Coronary artery (tissue), 2 donors: ENCODE measurements at regions not wholly inside any gene's neighbourhood (a gene's known extent, or its start where the extent isn't known, plus 50 kb on each side); places are given as distances from the start of the nearest gene placed in this dataset.

Source experiments
- DNase-seq: peaks from one replicate; pipeline ENCODE4 v3.0.0-alpha.2; 2017; ENCODE audit warnings: low spot score
- H3K27ac ChIP-seq, 2 donors: fragments of 200-600 bp; sonication (generic); one replicate each; pipeline ENCODE4 v1.5.1; 2016 to 2019
- H3K4me3 ChIP-seq: fragments of 200-600 bp; sonication (generic); 2 replicates; pipeline ENCODE4 v1.5.1; 2016; ENCODE audit warnings: mild to moderate bottlenecking, moderate library complexity
- TF ChIP-seq, protein P1 (sequence below): fragments of 200-600 bp; sonication (generic); IDR thresholded peaks from one replicate; pipeline ENCODE4 v1.5.1; 2019; ENCODE audit warnings: antibody characterized with exemption

DNA sequence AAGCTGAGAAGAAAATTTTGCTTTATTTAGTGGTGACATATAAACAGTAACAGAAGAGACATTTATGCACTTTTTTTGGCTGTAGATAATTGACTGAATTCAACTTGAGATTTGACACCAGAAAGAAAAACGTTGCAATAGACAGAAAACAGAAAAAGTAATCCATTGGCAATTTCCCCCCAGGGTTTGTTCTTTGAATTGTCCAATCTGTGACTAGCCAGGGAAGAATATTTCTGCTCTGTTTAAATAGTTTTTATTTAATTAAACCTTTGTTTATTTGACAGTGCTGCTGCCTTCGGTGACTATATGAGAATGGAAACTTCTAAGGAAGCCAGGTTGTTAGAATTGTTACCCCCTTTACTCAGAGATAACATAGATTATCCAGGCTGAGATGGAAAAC, 210.6 kb downstream of the DEPDC1B start:
- Histone ChIP-seq H3K4me3 (peak overlapping the region; percentile 23), H3K27ac (no peak overlapping the region)
- TF ChIP-seq, protein P1, sequence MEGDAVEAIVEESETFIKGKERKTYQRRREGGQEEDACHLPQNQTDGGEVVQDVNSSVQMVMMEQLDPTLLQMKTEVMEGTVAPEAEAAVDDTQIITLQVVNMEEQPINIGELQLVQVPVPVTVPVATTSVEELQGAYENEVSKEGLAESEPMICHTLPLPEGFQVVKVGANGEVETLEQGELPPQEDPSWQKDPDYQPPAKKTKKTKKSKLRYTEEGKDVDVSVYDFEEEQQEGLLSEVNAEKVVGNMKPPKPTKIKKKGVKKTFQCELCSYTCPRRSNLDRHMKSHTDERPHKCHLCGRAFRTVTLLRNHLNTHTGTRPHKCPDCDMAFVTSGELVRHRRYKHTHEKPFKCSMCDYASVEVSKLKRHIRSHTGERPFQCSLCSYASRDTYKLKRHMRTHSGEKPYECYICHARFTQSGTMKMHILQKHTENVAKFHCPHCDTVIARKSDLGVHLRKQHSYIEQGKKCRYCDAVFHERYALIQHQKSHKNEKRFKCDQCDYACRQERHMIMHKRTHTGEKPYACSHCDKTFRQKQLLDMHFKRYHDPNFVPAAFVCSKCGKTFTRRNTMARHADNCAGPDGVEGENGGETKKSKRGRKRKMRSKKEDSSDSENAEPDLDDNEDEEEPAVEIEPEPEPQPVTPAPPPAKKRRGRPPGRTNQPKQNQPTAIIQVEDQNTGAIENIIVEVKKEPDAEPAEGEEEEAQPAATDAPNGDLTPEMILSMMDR: no peak
- no peak for DNase-seq

DNA sequence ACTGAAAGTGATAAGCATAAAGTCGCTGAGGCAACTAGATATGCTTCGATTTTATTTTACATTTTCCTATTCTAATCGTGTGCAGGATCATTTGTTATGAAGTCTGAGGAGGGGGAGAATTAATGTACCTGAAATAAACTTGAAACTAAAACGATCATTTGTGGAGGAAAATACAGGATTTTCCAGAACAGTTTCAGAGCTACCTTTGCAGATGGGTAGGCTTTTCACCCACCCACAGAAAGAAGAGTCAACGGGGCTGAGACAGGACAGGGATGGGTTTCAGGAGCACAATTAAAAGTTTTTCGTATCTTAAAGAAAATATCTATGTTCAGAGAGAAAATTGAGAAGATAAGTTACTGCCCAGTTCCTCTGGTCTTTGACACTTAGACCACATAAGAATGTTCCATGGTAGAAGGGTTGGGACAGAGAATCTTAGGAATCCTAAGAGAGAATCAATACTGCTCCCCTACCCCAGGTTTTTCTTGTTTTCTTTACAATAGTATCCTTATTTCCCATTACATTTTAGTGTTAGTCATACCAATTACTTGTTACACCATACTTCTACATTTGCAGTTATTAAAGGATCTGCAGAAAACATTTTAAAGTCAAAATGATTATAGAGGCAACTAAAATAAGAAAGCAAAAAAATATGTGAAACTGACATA, 211.4 kb downstream of the DEPDC1B start:
- no peak for DNase-seq
- TF ChIP-seq, protein P1: no peak
- peak overlapping the region; percentile 58 for H3K4me3 ChIP-seq
- peak overlapping the region; percentile 30 to 39 for H3K27ac ChIP-seq

DNA sequence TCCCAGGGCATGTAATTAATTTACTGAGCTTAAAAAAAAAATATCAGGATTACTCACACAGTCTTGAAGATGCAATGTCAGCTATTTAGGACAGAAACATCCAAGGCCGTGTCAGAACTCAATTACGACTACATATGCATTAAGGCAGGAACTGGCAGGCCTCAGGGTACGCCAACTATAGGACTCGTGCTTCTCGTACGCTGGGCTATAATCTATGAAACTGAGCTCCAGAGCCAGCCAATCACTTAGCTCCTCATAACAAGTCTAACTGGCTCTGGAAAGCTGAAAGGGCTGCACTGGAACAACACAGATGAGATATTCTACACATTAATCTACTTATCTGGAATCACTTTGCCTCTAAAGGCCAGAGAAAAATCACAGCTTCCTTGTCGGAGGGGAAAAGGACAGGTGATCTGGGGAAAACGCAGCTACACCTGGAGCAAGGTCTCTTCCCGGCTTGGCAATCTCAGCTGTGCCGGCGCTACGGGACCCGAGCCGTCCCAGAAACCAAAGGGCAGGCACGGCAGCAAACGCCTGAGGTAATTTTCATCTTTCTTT, 212.0 kb downstream of the DEPDC1B start:
- Histone ChIP-seq H3K27ac (peak overlapping the region; percentile 30 to 39), H3K4me3 (peak overlapping the region; percentile 58)
- TF ChIP-seq, protein P1: no peak
- no peak for DNase-seq

GRCh38 chr5:60487476-60487875, 212.5 kb downstream of the DEPDC1B start:
- DNase-seq: no peak
- Histone ChIP-seq H3K27ac (peak overlapping the region; percentile 30 to 39), H3K4me3 (peak overlapping the region; percentile 58)
- TF ChIP-seq, protein P1: no peak

DNA sequence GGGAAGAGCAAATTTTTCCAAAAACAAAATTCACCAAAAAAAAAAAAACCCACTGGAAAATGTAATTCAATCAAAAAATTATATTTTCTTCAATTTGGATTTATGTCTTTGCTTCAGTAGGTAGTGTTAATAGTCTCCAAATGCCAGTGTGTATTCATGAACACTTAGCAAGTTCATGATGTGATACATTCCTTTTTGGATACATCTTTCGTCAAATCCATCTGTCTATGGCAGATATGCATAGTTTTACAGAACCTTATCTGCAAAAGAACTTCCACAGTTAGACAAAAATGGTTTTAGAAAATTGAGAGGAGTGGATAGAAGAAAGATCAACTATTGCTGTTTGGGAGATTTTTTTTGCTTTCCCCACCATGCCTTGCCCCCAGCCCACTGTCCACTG, 214.6 kb downstream of the DEPDC1B start:
- no peak for DNase-seq
- Histone ChIP-seq H3K4me3 (no peak overlapping the region), H3K27ac (peak overlapping the region in 1 of 2 donors; percentile 40)
- TF ChIP-seq, protein P1: no peak

- TF ChIP-seq, protein P1: no peak
- H3K4me3 ChIP-seq: no peak overlapping the region
- peak overlapping the region; percentile 14 for H3K27ac ChIP-seq
- no peak for DNase-seq
These were observed 216.9 kb downstream of the DEPDC1B start for GRCh38 chr5:60483050-60483449.

DNA sequence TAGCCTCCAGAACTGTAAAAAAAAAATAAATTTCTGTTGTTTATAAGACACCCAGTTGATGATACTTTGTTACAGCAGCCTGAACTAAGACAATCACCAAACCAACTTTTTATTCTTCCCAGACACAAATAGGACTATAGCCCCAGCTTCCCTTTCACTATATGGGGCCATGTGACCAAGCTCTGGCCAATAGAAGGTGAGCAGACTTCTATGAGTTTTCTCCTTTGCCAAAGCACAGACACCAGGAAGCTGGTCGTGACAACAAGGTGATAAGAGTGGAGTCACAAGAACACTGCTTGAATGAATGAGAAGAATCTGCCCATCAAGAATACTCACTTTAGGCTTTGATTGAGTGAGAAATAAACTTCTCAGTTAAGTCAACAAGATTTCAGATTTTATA, 217.7 kb downstream of the DEPDC1B start:
- Histone ChIP-seq H3K4me3 (no peak overlapping the region), H3K27ac (peak overlapping the region in 1 of 2 donors; percentile 9)
- TF ChIP-seq, protein P1: no peak
- no peak for DNase-seq
